KMS-11 (cell line): ENCODE measurements at regions not wholly inside any gene's neighbourhood (a gene's known extent, or its start where the extent isn't known, plus 50 kb on each side); places are given as distances from the start of the nearest gene placed in this dataset.

Experiments used
- H2AFZ ChIP-seq: fragments of 200-600 bp; sonication (generic); 2 replicates; pipeline ENCODE4 v1.6.1; 2016; ENCODE audit warnings: antibody characterized with exemption, mixed run types, low read depth
- H3K27ac ChIP-seq: fragments of 200-600 bp; sonication (generic); 2 replicates; pipeline ENCODE4 v1.6.1; 2016; ENCODE audit warnings: mild to moderate bottlenecking, mixed run types
- H3K27me3 ChIP-seq: fragments of 200-600 bp; sonication (generic); 2 replicates; pipeline ENCODE4 v1.6.1; 2017; ENCODE audit warnings: mild to moderate bottlenecking, low read depth, mixed run types, moderate library complexity; ENCODE audit not compliant: insufficient read depth
- H3K36me3 ChIP-seq: fragments of 200-600 bp; sonication (generic); 2 replicates; pipeline ENCODE4 v1.6.1; 2017; ENCODE audit warnings: mild to moderate bottlenecking, mixed run types; ENCODE audit not compliant: insufficient read depth
- H3K4me1 ChIP-seq: fragments of 200-600 bp; sonication (generic); 2 replicates; pipeline ENCODE4 v1.6.1; 2016; ENCODE audit warnings: mild to moderate bottlenecking, low read depth, mixed run types; ENCODE audit not compliant: poor library complexity, severe bottlenecking
- H3K4me2 ChIP-seq: fragments of 200-600 bp; sonication (generic); 2 replicates; pipeline ENCODE4 v1.7.0; 2016; ENCODE audit warnings: mild to moderate bottlenecking, mixed run types
- H3K4me3 ChIP-seq: fragments of 200-600 bp; sonication (generic); IDR thresholded peaks from 2 replicates; pipeline ENCODE4 v1.6.1; 2017; ENCODE audit warnings: low read depth, low read length, mixed read lengths; ENCODE audit not compliant: insufficient read depth
- H3K79me2 ChIP-seq: fragments of 200-600 bp; sonication (generic); 2 replicates; pipeline ENCODE4 v1.6.1; 2016; ENCODE audit warnings: low read depth, mixed run types; ENCODE audit not compliant: insufficient read depth
- H3K9ac ChIP-seq: fragments of 200-600 bp; sonication (generic); 2 replicates; pipeline ENCODE4 v1.6.1; 2016; ENCODE audit warnings: mild to moderate bottlenecking, mixed run types
- H4K20me1 ChIP-seq: fragments of 200-600 bp; sonication (generic); 2 replicates; pipeline ENCODE4 v1.6.1; 2016; ENCODE audit warnings: mild to moderate bottlenecking, mixed run types; ENCODE audit not compliant: insufficient read depth
- TF ChIP-seq, protein P1 (sequence below): fragments of 200-600 bp; sonication (generic); conservative IDR thresholded peaks from 2 replicates; pipeline ENCODE4 v1.6.1; 2017; ENCODE audit warnings: low read depth, mild to moderate bottlenecking, antibody characterized with exemption, low read length, moderate library complexity, mixed read lengths

DNA sequence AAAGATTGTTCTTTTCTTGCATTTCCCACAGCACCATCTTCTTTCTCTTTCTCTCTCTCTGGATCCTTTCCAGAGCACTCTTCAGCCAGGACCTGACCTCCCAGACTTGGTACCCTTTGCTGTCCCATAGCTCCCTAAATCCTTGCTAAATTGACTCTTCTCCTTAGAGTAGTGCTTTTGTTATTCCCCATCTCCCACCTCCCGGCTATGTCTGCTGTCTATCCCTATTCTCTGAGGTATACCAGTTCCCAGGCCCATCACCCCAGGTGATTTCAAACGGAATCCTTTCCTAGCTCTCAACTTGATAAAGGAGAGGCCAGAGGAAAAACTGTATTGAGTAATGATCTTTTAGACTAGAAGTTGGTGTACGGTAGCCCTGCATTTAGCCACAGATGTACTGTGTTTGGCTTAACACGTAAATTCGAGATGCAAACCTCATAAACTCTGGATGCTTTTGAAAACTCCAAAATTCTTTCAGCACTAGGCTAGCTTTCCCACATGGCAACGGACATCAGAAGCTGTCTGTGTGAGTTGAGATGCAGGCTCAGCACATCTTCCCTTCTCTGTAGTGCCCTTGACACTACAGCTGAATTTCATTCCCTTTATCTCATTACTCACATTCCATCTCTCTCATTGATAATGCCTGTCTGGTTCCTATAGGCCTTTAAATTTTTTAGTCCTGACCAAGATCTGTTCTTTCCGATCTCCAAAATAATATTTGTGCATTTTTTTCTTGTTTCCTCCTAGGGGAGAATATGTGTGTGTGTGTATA, 320.8 kb upstream of the ITGA1 start:
- Histone ChIP-seq H3K79me2 (no peaks in the 10 kb centered on the region), H3K27ac (no peak overlapping the region), H4K20me1 (no peaks in the 10 kb centered on the region), H3K4me3 (no peak overlapping the region), H3K4me1 (no peaks in the 10 kb centered on the region), H2AFZ (no peak overlapping the region), H3K4me2 (no peak overlapping the region), H3K9ac (no peak overlapping the region), H3K36me3 (no peaks in the 10 kb centered on the region), H3K27me3 (no peaks in the 10 kb centered on the region)
- TF ChIP-seq, protein P1, sequence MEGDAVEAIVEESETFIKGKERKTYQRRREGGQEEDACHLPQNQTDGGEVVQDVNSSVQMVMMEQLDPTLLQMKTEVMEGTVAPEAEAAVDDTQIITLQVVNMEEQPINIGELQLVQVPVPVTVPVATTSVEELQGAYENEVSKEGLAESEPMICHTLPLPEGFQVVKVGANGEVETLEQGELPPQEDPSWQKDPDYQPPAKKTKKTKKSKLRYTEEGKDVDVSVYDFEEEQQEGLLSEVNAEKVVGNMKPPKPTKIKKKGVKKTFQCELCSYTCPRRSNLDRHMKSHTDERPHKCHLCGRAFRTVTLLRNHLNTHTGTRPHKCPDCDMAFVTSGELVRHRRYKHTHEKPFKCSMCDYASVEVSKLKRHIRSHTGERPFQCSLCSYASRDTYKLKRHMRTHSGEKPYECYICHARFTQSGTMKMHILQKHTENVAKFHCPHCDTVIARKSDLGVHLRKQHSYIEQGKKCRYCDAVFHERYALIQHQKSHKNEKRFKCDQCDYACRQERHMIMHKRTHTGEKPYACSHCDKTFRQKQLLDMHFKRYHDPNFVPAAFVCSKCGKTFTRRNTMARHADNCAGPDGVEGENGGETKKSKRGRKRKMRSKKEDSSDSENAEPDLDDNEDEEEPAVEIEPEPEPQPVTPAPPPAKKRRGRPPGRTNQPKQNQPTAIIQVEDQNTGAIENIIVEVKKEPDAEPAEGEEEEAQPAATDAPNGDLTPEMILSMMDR, result no peak

DNA sequence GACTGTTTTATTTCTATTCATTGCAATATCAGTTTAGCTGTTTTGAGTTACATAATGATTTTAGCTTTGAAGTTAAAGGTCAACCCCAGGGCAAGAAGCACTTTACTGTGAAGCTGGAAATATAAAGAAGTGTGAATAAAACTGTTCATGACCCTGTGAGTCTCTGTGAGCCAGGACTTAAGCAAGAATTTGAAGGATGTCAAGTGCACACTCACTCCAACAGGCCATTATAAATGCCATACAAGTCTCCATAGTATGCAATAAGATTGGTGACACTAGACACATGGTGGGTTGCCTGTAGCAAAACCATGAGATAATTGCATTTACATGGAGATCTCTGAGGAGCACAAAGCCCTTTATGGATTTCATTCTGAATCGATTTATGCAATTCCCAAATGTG, 318.7 kb upstream of the ITGA1 start:
- H3K9ac ChIP-seq, result no peak overlapping the region
- no peaks in the 10 kb centered on the region for H3K4me1 ChIP-seq
- H3K4me3 ChIP-seq, result no peak overlapping the region
- no peaks in the 10 kb centered on the region for H4K20me1 ChIP-seq
- no peaks in the 10 kb centered on the region for H3K27me3 ChIP-seq
- no peak overlapping the region for H3K27ac ChIP-seq
- no peak overlapping the region for H3K4me2 ChIP-seq
- no peaks in the 10 kb centered on the region for H3K36me3 ChIP-seq
- no peak overlapping the region for H2AFZ ChIP-seq
- TF ChIP-seq, protein P1, result no peak
- no peaks in the 10 kb centered on the region for H3K79me2 ChIP-seq

DNA sequence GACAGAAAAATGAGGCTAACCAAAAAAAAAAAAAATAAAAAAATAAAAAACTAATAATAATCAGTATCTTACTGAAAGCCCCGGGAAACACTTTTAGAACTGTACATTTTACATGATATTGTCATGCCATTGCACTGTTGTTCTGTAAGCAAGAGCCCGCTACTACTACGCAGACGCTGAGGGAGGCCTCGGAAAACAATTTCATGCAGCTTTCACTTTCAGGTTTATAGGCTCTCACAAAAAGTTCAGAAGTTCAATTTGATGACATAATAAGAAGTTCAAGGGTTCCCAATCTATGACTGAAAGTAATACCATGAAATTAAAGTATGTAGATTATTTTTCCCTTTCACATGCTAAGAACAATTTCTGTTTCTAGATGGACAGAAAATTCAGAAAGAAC, 318.3 kb upstream of the ITGA1 start:
- H3K36me3 ChIP-seq, result no peaks in the 10 kb centered on the region
- H3K4me2 ChIP-seq, result no peak overlapping the region
- H2AFZ ChIP-seq, result no peak overlapping the region
- TF ChIP-seq, protein P1, result no peak
- no peaks in the 10 kb centered on the region for H3K4me1 ChIP-seq
- H3K27me3 ChIP-seq, result no peaks in the 10 kb centered on the region
- H3K27ac ChIP-seq, result no peak overlapping the region
- no peak overlapping the region for H3K4me3 ChIP-seq
- no peaks in the 10 kb centered on the region for H4K20me1 ChIP-seq
- H3K79me2 ChIP-seq, result no peaks in the 10 kb centered on the region
- H3K9ac ChIP-seq, result no peak overlapping the region

DNA sequence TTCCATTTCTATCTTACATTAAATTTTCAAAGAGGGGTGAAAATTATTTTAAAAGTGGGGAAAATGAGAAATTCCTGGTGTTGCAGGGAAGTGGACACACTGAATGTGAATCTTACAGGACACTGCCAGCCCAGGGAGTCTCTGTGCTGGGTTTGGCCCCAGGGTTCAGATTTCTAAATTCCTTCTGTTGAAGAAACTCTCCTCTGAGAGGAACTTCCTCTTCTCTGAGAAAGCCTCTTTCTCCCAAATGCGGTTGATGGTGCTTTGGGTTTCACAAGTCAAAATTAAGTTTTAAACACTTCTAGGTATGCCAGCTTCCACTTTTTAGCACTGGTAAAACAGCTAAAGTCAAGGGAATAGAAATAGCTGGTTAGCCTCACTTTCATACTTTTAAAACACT, 317.9 kb upstream of the ITGA1 start:
- H3K4me3 ChIP-seq, result no peak overlapping the region
- H3K4me1 ChIP-seq, result no peaks in the 10 kb centered on the region
- H4K20me1 ChIP-seq, result no peaks in the 10 kb centered on the region
- H3K9ac ChIP-seq, result no peak overlapping the region
- no peak overlapping the region for H3K4me2 ChIP-seq
- H3K79me2 ChIP-seq, result no peaks in the 10 kb centered on the region
- no peaks in the 10 kb centered on the region for H3K27me3 ChIP-seq
- no peaks in the 10 kb centered on the region for H3K36me3 ChIP-seq
- H3K27ac ChIP-seq, result no peak overlapping the region
- TF ChIP-seq, protein P1, result no peak
- H2AFZ ChIP-seq, result no peak overlapping the region
